Kidney epithelial cell (primary cell): ENCODE measurements at regions not wholly inside any gene's neighbourhood (a gene's known extent, or its start where the extent isn't known, plus 50 kb on each side); places are given as distances from the start of the nearest gene placed in this dataset.

Experiments used
- DNase-seq: peaks from one replicate; pipeline ENCODE4 v3.0.0-alpha.2; 2010; ENCODE audit warnings: low read depth
- H3K27me3 ChIP-seq: 2 replicates; pipeline ENCODE4 v1.6.0; 2011; ENCODE audit warnings: low read length; ENCODE audit not compliant: control insufficient read depth, insufficient read depth
- H3K36me3 ChIP-seq: 2 replicates; pipeline ENCODE4 v1.5.1; 2011; ENCODE audit warnings: low read length; ENCODE audit not compliant: control insufficient read depth, insufficient read depth
- H3K4me3 ChIP-seq: 2 replicates; pipeline ENCODE4 v1.5.1; 2011; ENCODE audit warnings: low read depth, mild to moderate bottlenecking, control low read depth, low read length
- CTCF ChIP-seq: IDR thresholded peaks from 2 replicates; pipeline ENCODE4 v1.5.1; 2011; ENCODE audit warnings: mild to moderate bottlenecking, moderate library complexity, low read length, control low read depth, inconsistent platforms; ENCODE audit not compliant: insufficient read depth, poor library complexity, severe bottlenecking

- DNase-seq = peak; percentile 61
- Histone ChIP-seq H3K4me3 (no peak overlapping the region), H3K36me3 (no peaks in the 10 kb centered on the region), H3K27me3 (no peaks in the 10 kb centered on the region)
- TF ChIP-seq CTCF = no peak
These were observed 102.0 kb downstream of the TMEM30B start for GRCh38 chr14:61179061-61179690.

GRCh38 chr14:61178226-61179060 is 102.7 kb downstream of the TMEM30B start:
- peak; percentile 94 for DNase-seq
- no peaks in the 10 kb centered on the region for H3K36me3 ChIP-seq
- no peak overlapping the region for H3K4me3 ChIP-seq
- TF ChIP-seq CTCF = no peak
- no peaks in the 10 kb centered on the region for H3K27me3 ChIP-seq

- Histone ChIP-seq H3K36me3 (no peaks in the 10 kb centered on the region), H3K4me3 (no peak overlapping the region), H3K27me3 (no peaks in the 10 kb centered on the region)
- DNase-seq = no peak
- TF ChIP-seq CTCF = no peak
These were observed 103.6 kb downstream of the TMEM30B start for GRCh38 chr14:61177279-61178225.

GRCh38 chr14:61176686-61177085 is 104.5 kb downstream of the TMEM30B start:
- Histone ChIP-seq H3K27me3 (no peaks in the 10 kb centered on the region), H3K4me3 (no peak overlapping the region), H3K36me3 (no peaks in the 10 kb centered on the region)
- DNase-seq = no peak
- TF ChIP-seq CTCF = no peak

GRCh38 chr14:61174987-61175386 is 106.2 kb downstream of the TMEM30B start:
- DNase-seq = no peak
- H3K36me3 ChIP-seq = no peaks in the 10 kb centered on the region
- TF ChIP-seq CTCF = no peak
- no peaks in the 10 kb centered on the region for H3K27me3 ChIP-seq
- no peak overlapping the region for H3K4me3 ChIP-seq
